Thoracic aorta (tissue), 2 donors: ENCODE measurements at regions not wholly inside any gene's neighbourhood (a gene's known extent, or its start where the extent isn't known, plus 50 kb on each side); places are given as distances from the start of the nearest gene placed in this dataset.
"Not testable (repeated sequence)": the region's sequence is repeated elsewhere in the genome, so short reads cannot be mapped to it uniquely, and the experiment has no call there.

Experiments used
- ATAC-seq: fragments of 150-250 bp; one replicate; pipeline ENCODE4 v1.8.0; 2017; ENCODE audit warnings: low read depth; ENCODE audit not compliant: insufficient number of reproducible peaks, low FRiP score
- DNase-seq: peaks from one replicate; pipeline ENCODE4 v3.0.0-alpha.2; 2020; ENCODE audit warnings: low spot score
- H3K27ac ChIP-seq, 2 donors: fragments of 200-600 bp; sonication (generic); 1 replicate in 1 of 2; 2 replicates in 1 of 2; pipeline ENCODE4 v1.5.1; 2016; ENCODE audit warnings: mild to moderate bottlenecking in 2 of 2, moderate library complexity in 2 of 2
- H3K27me3 ChIP-seq: fragments of 200-600 bp; sonication (generic); replicated peaks from 2 replicates; pipeline ENCODE4 v1.6.0; 2016; ENCODE audit warnings: mild to moderate bottlenecking; ENCODE audit not compliant: insufficient read depth
- H3K36me3 ChIP-seq: fragments of 200-600 bp; sonication (generic); one replicate; pipeline ENCODE4 v1.5.1; 2016
- H3K4me1 ChIP-seq, 2 donors: fragments of 200-600 bp; sonication (generic); 1 replicate in 1 of 2; 2 replicates in 1 of 2; pipeline versions ENCODE4 v1.5.1 to v1.6.0; 2016; ENCODE audit warnings: low read depth in 2 of 2, mild to moderate bottlenecking in 1 of 2; ENCODE audit not compliant: control insufficient read depth in 1 of 2
- H3K4me3 ChIP-seq: fragments of 200-600 bp; sonication (generic); 2 replicates; pipeline ENCODE4 v1.5.1; 2016; ENCODE audit warnings: mild to moderate bottlenecking
- H3K9me3 ChIP-seq: fragments of 200-600 bp; sonication (generic); 2 replicates; pipeline ENCODE4 v1.5.1; 2016
- CTCF ChIP-seq: fragments of 200-600 bp; sonication (generic); IDR thresholded peaks from one replicate; pipeline ENCODE4 v1.5.1; 2019; ENCODE audit warnings: antibody characterized with exemption

GRCh38 chr1:177640687-177641086 lies 329.2 kb downstream of the SEC16B start:
- no peak overlapping the region for H3K4me3 ChIP-seq
- no peaks in the 10 kb centered on the region for H3K4me1 ChIP-seq
- H3K36me3 ChIP-seq, result no peaks in the 10 kb centered on the region
- H3K27me3 ChIP-seq, result no peaks in the 10 kb centered on the region
- DNase-seq, result no peak
- TF ChIP-seq CTCF, result no peak
- ATAC-seq, result no peak
- no peaks in the 10 kb centered on the region for H3K9me3 ChIP-seq
- H3K27ac ChIP-seq, result no peak overlapping the region

- H3K27me3 ChIP-seq, H3K27ac ChIP-seq, ATAC-seq, H3K9me3 ChIP-seq, DNase-seq, H3K4me1 ChIP-seq, H3K36me3 ChIP-seq, H3K4me3 ChIP-seq: not testable (repeated sequence)
These were observed 335.7 kb downstream of the SEC16B start for GRCh38 chr1:177634151-177634550.

GRCh38 chr1:177632923-177633615 lies 336.8 kb downstream of the SEC16B start:
- Histone ChIP-seq H3K9me3 (no peaks in the 10 kb centered on the region), H3K4me3 (no peak overlapping the region), H3K4me1 (no peaks in the 10 kb centered on the region), H3K36me3 (no peaks in the 10 kb centered on the region), H3K27me3 (no peaks in the 10 kb centered on the region), H3K27ac (no peak overlapping the region)
- DNase-seq (no peak), ATAC-seq (no peak)
- no peak for TF ChIP-seq CTCF

- DNase-seq, result no peak
- TF ChIP-seq CTCF, result no peak
- H3K9me3 ChIP-seq, result no peaks in the 10 kb centered on the region
- no peak for ATAC-seq
- no peak overlapping the region for H3K27ac ChIP-seq
- no peaks in the 10 kb centered on the region for H3K36me3 ChIP-seq
- H3K4me3 ChIP-seq, result no peak overlapping the region
- no peaks in the 10 kb centered on the region for H3K4me1 ChIP-seq
- no peaks in the 10 kb centered on the region for H3K27me3 ChIP-seq
These were observed 338.1 kb downstream of the SEC16B start for GRCh38 chr1:177631770-177632169.

- no peak for ATAC-seq
- H3K4me1 ChIP-seq, result no peaks in the 10 kb centered on the region
- DNase-seq, result no peak
- no peak overlapping the region for H3K4me3 ChIP-seq
- no peak for TF ChIP-seq CTCF
- H3K36me3 ChIP-seq, result no peaks in the 10 kb centered on the region
- H3K9me3 ChIP-seq, result no peaks in the 10 kb centered on the region
- no peaks in the 10 kb centered on the region for H3K27me3 ChIP-seq
- H3K27ac ChIP-seq, result no peak overlapping the region
These were observed 340.3 kb downstream of the SEC16B start for GRCh38 chr1:177629526-177629925.
